ENCODE measurements at regions not wholly inside any gene's neighbourhood (a gene's known extent, or its start where the extent isn't known, plus 50 kb on each side); places are given as distances from the start of the nearest gene placed in this dataset.
A peak's percentile ranks its signal among the peaks of the same experiment; 100 is the strongest.

GRCh38 chr14:29310757-29311156 is 544.2 kb downstream of the FOXG1 start:
- no peaks in the 10 kb centered on the region for H3K79me2 ChIP-seq (ENCODE audit: control insufficient read depth, insufficient read depth, low read length)
- no peak overlapping the region for H3K4me3 ChIP-seq (ENCODE audit: low read length)
- no peak overlapping the region for H3K9ac ChIP-seq (ENCODE audit: low read length)
- no peaks in the 10 kb centered on the region for H3K4me1 ChIP-seq (ENCODE audit: control insufficient read depth, low read depth, low read length)
- no peaks in the 10 kb centered on the region for H3K79me1 ChIP-seq (ENCODE audit: low read length)
- H3K4ac ChIP-seq (ENCODE audit: low read depth, low read length), result no peak overlapping the region
- H3K27ac ChIP-seq (ENCODE audit: low read depth, low read length), result no peak overlapping the region
- H3K27me3 ChIP-seq (ENCODE audit: insufficient read depth, low read length, poor library complexity), result no peaks in the 10 kb centered on the region
- H3K36me3 ChIP-seq (ENCODE audit: control insufficient read depth, insufficient read depth, low read length), result no peaks in the 10 kb centered on the region
- no CpG with 5 or more reads among the region's 1 CpG for WGBS (ENCODE audit: extremely low coverage, insufficient coverage, low lambda C conversion rate)
- no peak overlapping the region for H3K4me2 ChIP-seq (ENCODE audit: low read length)
- H2AK5ac ChIP-seq (ENCODE audit: low read length), result no peak overlapping the region
- H3K18ac ChIP-seq (ENCODE audit: low read length), result no peak overlapping the region
- no peak for DNase-seq
- no peak overlapping the region for H4K8ac ChIP-seq (ENCODE audit: low read depth, low read length)
- no peak overlapping the region for H3K56ac ChIP-seq (ENCODE audit: low read length)
- H3K23ac ChIP-seq (ENCODE audit: low read length), result no peak overlapping the region
- no peak overlapping the region for H4K5ac ChIP-seq (ENCODE audit: low read length)
- no peak overlapping the region for H2BK15ac ChIP-seq (replicated peaks; ENCODE audit: low read depth)
- H2BK120ac ChIP-seq (ENCODE audit: low read depth, low read length), result no peak overlapping the region
- no peak overlapping the region for H2BK5ac ChIP-seq (ENCODE audit: low read length)

GRCh38 chr14:29311983-29312382 is 545.4 kb downstream of the FOXG1 start:
- Histone ChIP-seq H3K36me3 (ENCODE audit: control insufficient read depth, insufficient read depth, low read length) (no peaks in the 10 kb centered on the region), H3K79me2 (ENCODE audit: control insufficient read depth, insufficient read depth, low read length) (no peaks in the 10 kb centered on the region), H3K56ac (ENCODE audit: low read length) (no peak overlapping the region), H3K23ac (ENCODE audit: low read length) (no peak overlapping the region), H2BK120ac (ENCODE audit: low read depth, low read length) (no peak overlapping the region), H4K8ac (ENCODE audit: low read depth, low read length) (no peak overlapping the region), H3K79me1 (ENCODE audit: low read length) (no peaks in the 10 kb centered on the region), H3K9ac (ENCODE audit: low read length) (no peak overlapping the region), H3K4me1 (ENCODE audit: control insufficient read depth, low read depth, low read length) (no peaks in the 10 kb centered on the region), H3K4me2 (ENCODE audit: low read length) (no peak overlapping the region), H3K27ac (ENCODE audit: low read depth, low read length) (no peak overlapping the region), H2AK5ac (ENCODE audit: low read length) (no peak overlapping the region), H2BK15ac (replicated peaks; ENCODE audit: low read depth) (no peak overlapping the region), H2BK5ac (ENCODE audit: low read length) (no peak overlapping the region), H3K18ac (ENCODE audit: low read length) (no peak overlapping the region), H3K27me3 (ENCODE audit: insufficient read depth, low read length, poor library complexity) (no peaks in the 10 kb centered on the region), H4K5ac (ENCODE audit: low read length) (no peak overlapping the region), H3K4ac (ENCODE audit: low read depth, low read length) (no peak overlapping the region), H3K4me3 (ENCODE audit: low read length) (no peak overlapping the region)
- WGBS (ENCODE audit: extremely low coverage, insufficient coverage, low lambda C conversion rate), result no CpG with 5 or more reads among the region's 2 CpGs
- no peak for DNase-seq

GRCh38 chr14:29316936-29317335 is 550.3 kb downstream of the FOXG1 start:
- no peaks in the 10 kb centered on the region for H3K79me1 ChIP-seq (ENCODE audit: low read length)
- no peak for DNase-seq
- no peak overlapping the region for H3K4me2 ChIP-seq (ENCODE audit: low read length)
- no peaks in the 10 kb centered on the region for H3K79me2 ChIP-seq (ENCODE audit: control insufficient read depth, insufficient read depth, low read length)
- no peak overlapping the region for H3K56ac ChIP-seq (ENCODE audit: low read length)
- no peak overlapping the region for H4K8ac ChIP-seq (ENCODE audit: low read depth, low read length)
- H3K4me1 ChIP-seq (ENCODE audit: control insufficient read depth, low read depth, low read length), result no peaks in the 10 kb centered on the region
- WGBS (ENCODE audit: extremely low coverage, insufficient coverage, low lambda C conversion rate), result no CpG with 5 or more reads among the region's 2 CpGs
- H2BK15ac ChIP-seq (replicated peaks; ENCODE audit: low read depth), result no peak overlapping the region
- H2BK5ac ChIP-seq (ENCODE audit: low read length), result no peak overlapping the region
- H3K27ac ChIP-seq (ENCODE audit: low read depth, low read length), result no peak overlapping the region
- no peak overlapping the region for H3K9ac ChIP-seq (ENCODE audit: low read length)
- H4K5ac ChIP-seq (ENCODE audit: low read length), result no peak overlapping the region
- no peaks in the 10 kb centered on the region for H3K27me3 ChIP-seq (ENCODE audit: insufficient read depth, low read length, poor library complexity)
- no peak overlapping the region for H3K18ac ChIP-seq (ENCODE audit: low read length)
- H3K23ac ChIP-seq (ENCODE audit: low read length), result no peak overlapping the region
- no peak overlapping the region for H3K4ac ChIP-seq (ENCODE audit: low read depth, low read length)
- H2BK120ac ChIP-seq (ENCODE audit: low read depth, low read length), result no peak overlapping the region
- H3K36me3 ChIP-seq (ENCODE audit: control insufficient read depth, insufficient read depth, low read length), result no peaks in the 10 kb centered on the region
- no peak overlapping the region for H2AK5ac ChIP-seq (ENCODE audit: low read length)
- no peak overlapping the region for H3K4me3 ChIP-seq (ENCODE audit: low read length)

DNA sequence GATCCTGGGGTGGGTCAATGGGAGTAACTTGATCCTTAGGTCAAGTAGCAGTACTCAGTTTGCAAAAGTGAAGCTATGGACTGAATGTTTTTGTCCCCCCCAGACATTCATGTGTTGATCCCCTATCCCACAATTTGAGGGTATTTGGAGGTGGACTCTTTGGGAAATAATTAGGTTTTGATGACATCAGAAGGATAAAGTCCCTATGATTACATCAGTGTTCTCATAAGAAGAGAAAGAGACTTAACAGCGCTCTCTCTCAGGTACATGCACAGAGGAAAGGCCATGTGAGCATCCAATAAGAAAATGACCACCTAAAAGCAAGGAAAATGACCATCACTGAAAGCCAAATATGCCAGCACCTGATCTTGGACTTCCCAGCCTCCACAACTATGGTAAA is 550.8 kb downstream of the FOXG1 start:
- no peak overlapping the region for H3K23ac ChIP-seq (ENCODE audit: low read length)
- no peak for DNase-seq
- H4K8ac ChIP-seq (ENCODE audit: low read depth, low read length), result no peak overlapping the region
- no peak overlapping the region for H3K4me3 ChIP-seq (ENCODE audit: low read length)
- no peak overlapping the region for H2BK120ac ChIP-seq (ENCODE audit: low read depth, low read length)
- H2BK5ac ChIP-seq (ENCODE audit: low read length), result no peak overlapping the region
- no peak overlapping the region for H2BK15ac ChIP-seq (replicated peaks; ENCODE audit: low read depth)
- no peaks in the 10 kb centered on the region for H3K27me3 ChIP-seq (ENCODE audit: insufficient read depth, low read length, poor library complexity)
- no peak overlapping the region for H2AK5ac ChIP-seq (ENCODE audit: low read length)
- no CpG with 5 or more reads among the region's 1 CpG for WGBS (ENCODE audit: extremely low coverage, insufficient coverage, low lambda C conversion rate)
- H3K79me2 ChIP-seq (ENCODE audit: control insufficient read depth, insufficient read depth, low read length), result no peaks in the 10 kb centered on the region
- H3K4me1 ChIP-seq (ENCODE audit: control insufficient read depth, low read depth, low read length), result no peaks in the 10 kb centered on the region
- no peaks in the 10 kb centered on the region for H3K79me1 ChIP-seq (ENCODE audit: low read length)
- no peaks in the 10 kb centered on the region for H3K36me3 ChIP-seq (ENCODE audit: control insufficient read depth, insufficient read depth, low read length)
- no peak overlapping the region for H3K4me2 ChIP-seq (ENCODE audit: low read length)
- no peak overlapping the region for H3K27ac ChIP-seq (ENCODE audit: low read depth, low read length)
- H3K4ac ChIP-seq (ENCODE audit: low read depth, low read length), result no peak overlapping the region
- H4K5ac ChIP-seq (ENCODE audit: low read length), result no peak overlapping the region
- H3K56ac ChIP-seq (ENCODE audit: low read length), result no peak overlapping the region
- H3K9ac ChIP-seq (ENCODE audit: low read length), result no peak overlapping the region
- H3K18ac ChIP-seq (ENCODE audit: low read length), result no peak overlapping the region

GRCh38 chr14:29320286-29320685 is 553.7 kb downstream of the FOXG1 start:
- no peak overlapping the region for H3K4me2 ChIP-seq (ENCODE audit: low read length)

GRCh38 chr14:29321646-29322045 is 555.1 kb downstream of the FOXG1 start:
- Histone ChIP-seq H2AK5ac (ENCODE audit: low read length) (no peak overlapping the region), H3K4me1 (ENCODE audit: control insufficient read depth, low read depth, low read length) (no peaks in the 10 kb centered on the region), H3K27ac (ENCODE audit: low read depth, low read length) (no peak overlapping the region), H3K9ac (ENCODE audit: low read length) (no peak overlapping the region), H2BK15ac (replicated peaks; ENCODE audit: low read depth) (no peak overlapping the region), H2BK5ac (ENCODE audit: low read length) (no peak overlapping the region), H3K4me2 (ENCODE audit: low read length) (no peak overlapping the region), H3K18ac (ENCODE audit: low read length) (no peak overlapping the region), H3K79me2 (ENCODE audit: control insufficient read depth, insufficient read depth, low read length) (no peaks in the 10 kb centered on the region), H3K27me3 (ENCODE audit: insufficient read depth, low read length, poor library complexity) (no peaks in the 10 kb centered on the region), H4K8ac (ENCODE audit: low read depth, low read length) (no peak overlapping the region), H3K79me1 (ENCODE audit: low read length) (no peaks in the 10 kb centered on the region), H2BK120ac (ENCODE audit: low read depth, low read length) (no peak overlapping the region), H3K23ac (ENCODE audit: low read length) (no peak overlapping the region), H4K5ac (ENCODE audit: low read length) (no peak overlapping the region), H3K4ac (ENCODE audit: low read depth, low read length) (no peak overlapping the region), H3K56ac (ENCODE audit: low read length) (no peak overlapping the region), H3K36me3 (ENCODE audit: control insufficient read depth, insufficient read depth, low read length) (no peaks in the 10 kb centered on the region), H3K4me3 (ENCODE audit: low read length) (no peak overlapping the region)
- DNase-seq, result peak; percentile 15

More at GRCh38 chr14:29320286-29320685, 553.7 kb downstream of the FOXG1 start:
- no peak overlapping the region for H3K18ac ChIP-seq (ENCODE audit: low read length)
- no peaks in the 10 kb centered on the region for H3K36me3 ChIP-seq (ENCODE audit: control insufficient read depth, insufficient read depth, low read length)
- H2BK5ac ChIP-seq (ENCODE audit: low read length), result no peak overlapping the region
- DNase-seq, result peak; percentile 83
- no peak overlapping the region for H2BK15ac ChIP-seq (replicated peaks; ENCODE audit: low read depth)
- WGBS (ENCODE audit: extremely low coverage, insufficient coverage, low lambda C conversion rate), result no CpG with 5 or more reads among the region's 1 CpG
- H3K4me1 ChIP-seq (ENCODE audit: control insufficient read depth, low read depth, low read length), result no peaks in the 10 kb centered on the region
- H3K9ac ChIP-seq (ENCODE audit: low read length), result no peak overlapping the region
- no peaks in the 10 kb centered on the region for H3K79me2 ChIP-seq (ENCODE audit: control insufficient read depth, insufficient read depth, low read length)
- no peak overlapping the region for H2BK120ac ChIP-seq (ENCODE audit: low read depth, low read length)
- no peak overlapping the region for H2AK5ac ChIP-seq (ENCODE audit: low read length)
- no peak overlapping the region for H3K4me3 ChIP-seq (ENCODE audit: low read length)
- no peaks in the 10 kb centered on the region for H3K79me1 ChIP-seq (ENCODE audit: low read length)
- H3K23ac ChIP-seq (ENCODE audit: low read length), result no peak overlapping the region
- H4K5ac ChIP-seq (ENCODE audit: low read length), result no peak overlapping the region
- H3K56ac ChIP-seq (ENCODE audit: low read length), result no peak overlapping the region
- no peak overlapping the region for H3K27ac ChIP-seq (ENCODE audit: low read depth, low read length)
- H3K27me3 ChIP-seq (ENCODE audit: insufficient read depth, low read length, poor library complexity), result no peaks in the 10 kb centered on the region
- no peak overlapping the region for H4K8ac ChIP-seq (ENCODE audit: low read depth, low read length)
- no peak overlapping the region for H3K4ac ChIP-seq (ENCODE audit: low read depth, low read length)

All from mesendoderm (in vitro differentiated cells).